A549 (cell line): ENCODE measurements at regions not wholly inside any gene's neighbourhood (a gene's known extent, or its start where the extent isn't known, plus 50 kb on each side); places are given as distances from the start of the nearest gene placed in this dataset.

Source experiments
- ATAC-seq, 2 experiments: fragments of 200-7000 bp in 1 of 2; fragments of >200 bp in 1 of 2; cut with Nextera tagmentation in 1 of 2; cut with Tn5 transposase in 1 of 2; 3 replicates each; pipeline versions ENCODE4 v1.8.0 to v1.9.1; 2018 to 2020; ENCODE audit warnings: mild to moderate bottlenecking in 1 of 2, moderate library complexity in 1 of 2
- CTCF ChIA-PET: fragments of 300-600 bp; sonication (Branson Sonifier 250); formaldehyde crosslinking; extraction: SDS; loops from one replicate; lab custom pipeline; 2021; ENCODE audit warnings: antibody characterized with exemption, inconsistent platforms; lab: Yijun Ruan, JAX
- POLR2A ChIA-PET: fragments of 350-600 bp; formaldehyde crosslinking; extraction: SDS; loops from one replicate; lab custom pipeline; 2021; ENCODE audit warnings: antibody characterized with exemption, inconsistent platforms; lab: Yijun Ruan, JAX
- DNase-seq, 2 experiments: peaks; one replicate each; pipeline versions ENCODE4 v3.0.0 to v3.0.0-alpha.2; 2011 to 2016; ENCODE audit warnings: low read depth in 1 of 2, low spot score in 1 of 2
- FAIRE-seq: peaks from 2 replicates; lab custom pipeline; 2011; peaks lifted over from hg19 to GRCh38; lab: Jason Lieb, UNC
- H3K27ac ChIP-seq, 2 experiments: fragments of >200 bp; sonication (Bioruptor Twin); formaldehyde crosslinking; 3 replicates each; pipeline ENCODE4 v1.5.1; 2016 to 2017
- H3K4me1 ChIP-seq: fragments of >200 bp; sonication (Bioruptor Twin); formaldehyde crosslinking; 3 replicates; pipeline ENCODE4 v1.6.1; 2016
- H3K4me2 ChIP-seq: fragments of >200 bp; sonication (Bioruptor Twin); formaldehyde crosslinking; 3 replicates; pipeline ENCODE4 v1.6.1; 2016
- H3K4me3 ChIP-seq: fragments of >200 bp; sonication (Bioruptor Twin); formaldehyde crosslinking; 3 replicates; pipeline ENCODE4 v1.5.1; 2016
- H3K9me3 ChIP-seq: fragments of >200 bp; sonication (Bioruptor Twin); formaldehyde crosslinking; 3 replicates; pipeline ENCODE4 v1.6.1; 2016
- ATOH8 ChIP-seq: fragments of 250-450 bp; sonication (Bioruptor Pico); IDR thresholded peaks from 2 replicates; pipeline ENCODE4 v1.5.0; 2020; ENCODE audit warnings: low read depth, mild to moderate bottlenecking, moderate library complexity
- BCL3 ChIP-seq: fragments of >200 bp; sonication (Bioruptor Twin); formaldehyde crosslinking; IDR thresholded peaks from 3 replicates; pipeline ENCODE4 v1.6.1; 2016
- BHLHE40 ChIP-seq: IDR thresholded peaks from 2 replicates; pipeline ENCODE4 v1.6.1; 2012; ENCODE audit warnings: low read depth, low read length, inconsistent platforms
- CBX2 ChIP-seq: fragments of 200-600 bp; sonication (generic); IDR thresholded peaks from 2 replicates; pipeline ENCODE4 v1.6.1; 2016; ENCODE audit warnings: low read depth, mild to moderate bottlenecking, borderline replicate concordance
- CHD2 ChIP-seq: fragments of 150-350 bp; IDR thresholded peaks from 2 replicates; pipeline ENCODE4 v1.6.1; 2014; ENCODE audit warnings: low read length; ENCODE audit not compliant: partially characterized antibody
- CTCF ChIP-seq: fragments of >200 bp; sonication (Bioruptor Twin); formaldehyde crosslinking; IDR thresholded peaks from 3 replicates; pipeline ENCODE4 v1.5.1; 2016
- EHF ChIP-seq: fragments of 250-450 bp; sonication (Bioruptor Pico); IDR thresholded peaks from 2 replicates; pipeline ENCODE4 v1.5.0; 2020; ENCODE audit warnings: mild to moderate bottlenecking
- ELK1 ChIP-seq: fragments of 150-350 bp; IDR thresholded peaks from 2 replicates; pipeline ENCODE4 v1.6.1; 2014; ENCODE audit warnings: low read depth, mild to moderate bottlenecking, low read length
- FOXS1 ChIP-seq: fragments of 250-450 bp; sonication (Bioruptor Pico); IDR thresholded peaks from 2 replicates; pipeline ENCODE4 v1.5.0; 2020; ENCODE audit warnings: mild to moderate bottlenecking, moderate library complexity
- GATA3 ChIP-seq: IDR thresholded peaks from 2 replicates; pipeline ENCODE4 v1.6.1; 2012; ENCODE audit warnings: borderline replicate concordance
- HEYL ChIP-seq: fragments of 250-450 bp; sonication (Bioruptor Pico); IDR thresholded peaks from 2 replicates; pipeline ENCODE4 v1.8.0; 2021; ENCODE audit warnings: mild to moderate bottlenecking, moderate library complexity
- HMGXB4 ChIP-seq: fragments of 250-450 bp; sonication (Bioruptor Pico); IDR thresholded peaks from 2 replicates; pipeline ENCODE4 v1.5.0; 2021; ENCODE audit warnings: mild to moderate bottlenecking, moderate library complexity, borderline replicate concordance
- MAX ChIP-seq: IDR thresholded peaks from 2 replicates; pipeline ENCODE4 v1.6.1; 2012
- NFE2L2 ChIP-seq: fragments of 150-350 bp; conservative IDR thresholded peaks from 2 replicates; pipeline ENCODE4 v1.6.1; 2014; ENCODE audit warnings: low read length
- NPAS2 ChIP-seq: fragments of 250-450 bp; sonication (Bioruptor Pico); IDR thresholded peaks from 2 replicates; pipeline ENCODE4 v1.8.0; 2022; ENCODE audit warnings: mild to moderate bottlenecking, moderate library complexity, borderline replicate concordance
- PBX3 ChIP-seq: IDR thresholded peaks from 2 replicates; pipeline ENCODE4 v1.6.1; 2012
- RARB ChIP-seq: fragments of 250-450 bp; sonication (Bioruptor Pico); IDR thresholded peaks from 2 replicates; pipeline ENCODE4 v1.8.0; 2021; ENCODE audit warnings: mild to moderate bottlenecking, moderate library complexity
- RCOR1 ChIP-seq: fragments of 150-350 bp; IDR thresholded peaks from 2 replicates; pipeline ENCODE4 v1.6.1; 2014; ENCODE audit warnings: antibody characterized with exemption, low read length, low read depth
- RFX5 ChIP-seq: fragments of 450-650 bp; IDR thresholded peaks from 2 replicates; pipeline ENCODE4 v1.7.1; 2014; ENCODE audit warnings: antibody characterized with exemption, mild to moderate bottlenecking, moderate library complexity
- TFCP2L1 ChIP-seq: fragments of 250-450 bp; sonication (Bioruptor Pico); IDR thresholded peaks from 2 replicates; pipeline ENCODE4 v1.5.0; 2021; ENCODE audit warnings: mild to moderate bottlenecking
- USF2 ChIP-seq: fragments of 450-650 bp; IDR thresholded peaks from 2 replicates; pipeline ENCODE4 v1.6.1; 2014; ENCODE audit warnings: antibody characterized with exemption
- ZFP36 ChIP-seq: fragments of 450-650 bp; IDR thresholded peaks from 2 replicates; pipeline ENCODE4 v1.6.1; 2014; ENCODE audit warnings: borderline replicate concordance; ENCODE audit not compliant: partially characterized antibody
- WGBS: methylation state at CpG from one replicate; pipeline ENCODE4 v1.1.6; 2017; ENCODE audit errors: missing lambda C conversion rate; 5-methylcytosine and 5-hydroxymethylcytosine counted together

- TF ChIP-seq TFCP2L1 (CRISPR knock-in tag) (no peak), USF2 (no peak)
Measured at GRCh38 chr21:31410499-31411131, 66.6 kb upstream of the TIAM1 start (continued).

GRCh38 chr21:31409831-31410487 lies 65.9 kb upstream of the TIAM1 start:
- Histone ChIP-seq H3K4me1 (no peaks in the 10 kb centered on the region), H3K4me3 (no peak overlapping the region), H3K27ac (no peak overlapping the region), H3K4me2 (no peak overlapping the region), H3K9me3 (no peaks in the 10 kb centered on the region)
- no peak for ATAC-seq
- DNase-seq = no peak
- POLR2A ChIA-PET = no interaction called here
- 51% methylated on average over 9 of the region's 9 CpGs for WGBS
- CTCF ChIA-PET = interaction anchor here (0.8 kb wide), 1 partner anchor 171 kb away, joined by 3 read pairs; no protein-coding TSS in a partner anchor
- FAIRE-seq = no peak
- TF ChIP-seq BHLHE40 (no peak), PBX3 (no peak), ELK1 (no peak), EHF (CRISPR knock-in tag) (no peak), USF2 (no peak), GATA3 (no peak), ZFP36 (no peak), CHD2 (no peak), RCOR1 (no peak), HEYL (no peak), NFE2L2 (no peak), ATOH8 (CRISPR knock-in tag) (no peak), CTCF (no peak)

- no peak for FAIRE-seq
- Histone ChIP-seq H3K4me2 (no peak overlapping the region), H3K27ac (no peak overlapping the region), H3K4me1 (no peaks in the 10 kb centered on the region), H3K9me3 (no peaks in the 10 kb centered on the region), H3K4me3 (no peak overlapping the region)
- WGBS = 43% methylated on average over 10 of the region's 10 CpGs
- no peak for DNase-seq
- ChIA-PET CTCF (interaction anchor here (1.3 kb wide), 1 partner anchor 151 kb away, joined by 3 read pairs; no protein-coding TSS in a partner anchor), POLR2A (no interaction called here)
- ATAC-seq = no peak
- TF ChIP-seq RARB (CRISPR knock-in tag) (no peak), NPAS2 (CRISPR knock-in tag) (no peak), CBX2 (no peak), HMGXB4 (CRISPR knock-in tag) (no peak), RFX5 (no peak), FOXS1 (CRISPR knock-in tag) (no peak), BCL3 (no peak), MAX (no peak)
Measured at GRCh38 chr21:31408301-31409088, 64.4 kb upstream of the TIAM1 start.
